ENCODE measurements at regions not wholly inside any gene's neighbourhood (a gene's known extent, or its start where the extent isn't known, plus 50 kb on each side); places are given as distances from the start of the nearest gene placed in this dataset.

GRCh38 chr1:208551633-208552320 lies 307.6 kb upstream of the PLXNA2 start:
- TF ChIP-seq POLR2AphosphoS5 (IDR thresholded peaks at IDR 0.05; ENCODE audit: low read depth, low read length) (no peak), SIN3A (IDR thresholded peaks at IDR 0.05; ENCODE audit: borderline replicate concordance, insufficient read depth, low read length) (no peak), TAF1 (IDR thresholded peaks at IDR 0.05; ENCODE audit: borderline replicate concordance, insufficient read depth, low read length) (no peak)
- TF ChIP-seq, protein P1, sequence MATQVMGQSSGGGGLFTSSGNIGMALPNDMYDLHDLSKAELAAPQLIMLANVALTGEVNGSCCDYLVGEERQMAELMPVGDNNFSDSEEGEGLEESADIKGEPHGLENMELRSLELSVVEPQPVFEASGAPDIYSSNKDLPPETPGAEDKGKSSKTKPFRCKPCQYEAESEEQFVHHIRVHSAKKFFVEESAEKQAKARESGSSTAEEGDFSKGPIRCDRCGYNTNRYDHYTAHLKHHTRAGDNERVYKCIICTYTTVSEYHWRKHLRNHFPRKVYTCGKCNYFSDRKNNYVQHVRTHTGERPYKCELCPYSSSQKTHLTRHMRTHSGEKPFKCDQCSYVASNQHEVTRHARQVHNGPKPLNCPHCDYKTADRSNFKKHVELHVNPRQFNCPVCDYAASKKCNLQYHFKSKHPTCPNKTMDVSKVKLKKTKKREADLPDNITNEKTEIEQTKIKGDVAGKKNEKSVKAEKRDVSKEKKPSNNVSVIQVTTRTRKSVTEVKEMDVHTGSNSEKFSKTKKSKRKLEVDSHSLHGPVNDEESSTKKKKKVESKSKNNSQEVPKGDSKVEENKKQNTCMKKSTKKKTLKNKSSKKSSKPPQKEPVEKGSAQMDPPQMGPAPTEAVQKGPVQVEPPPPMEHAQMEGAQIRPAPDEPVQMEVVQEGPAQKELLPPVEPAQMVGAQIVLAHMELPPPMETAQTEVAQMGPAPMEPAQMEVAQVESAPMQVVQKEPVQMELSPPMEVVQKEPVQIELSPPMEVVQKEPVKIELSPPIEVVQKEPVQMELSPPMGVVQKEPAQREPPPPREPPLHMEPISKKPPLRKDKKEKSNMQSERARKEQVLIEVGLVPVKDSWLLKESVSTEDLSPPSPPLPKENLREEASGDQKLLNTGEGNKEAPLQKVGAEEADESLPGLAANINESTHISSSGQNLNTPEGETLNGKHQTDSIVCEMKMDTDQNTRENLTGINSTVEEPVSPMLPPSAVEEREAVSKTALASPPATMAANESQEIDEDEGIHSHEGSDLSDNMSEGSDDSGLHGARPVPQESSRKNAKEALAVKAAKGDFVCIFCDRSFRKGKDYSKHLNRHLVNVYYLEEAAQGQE (IDR thresholded peaks at IDR 0.05; ENCODE audit: insufficient read depth in 1 of 2, low read depth in 2 of 2, low read length in 2 of 2): no peak

All from PFSK-1 (cell line).